HEK293 (cell line): ENCODE measurements at regions not wholly inside any gene's neighbourhood (a gene's known extent, or its start where the extent isn't known, plus 50 kb on each side); places are given as distances from the start of the nearest gene placed in this dataset.

Experiments used
- ZNF184 ChIP-seq: fragments of 450-650 bp; IDR thresholded peaks from 2 replicates; pipeline ENCODE4 v1.5.1; 2018; ENCODE audit warnings: missing biosample characterization, mild to moderate bottlenecking, missing genetic modification characterization
- ZNF423 ChIP-seq: fragments of 450-650 bp; formaldehyde crosslinking; IDR thresholded peaks from 2 replicates; pipeline ENCODE4 v1.5.1; 2016; ENCODE audit warnings: missing biosample characterization, missing genetic modification characterization

DNA sequence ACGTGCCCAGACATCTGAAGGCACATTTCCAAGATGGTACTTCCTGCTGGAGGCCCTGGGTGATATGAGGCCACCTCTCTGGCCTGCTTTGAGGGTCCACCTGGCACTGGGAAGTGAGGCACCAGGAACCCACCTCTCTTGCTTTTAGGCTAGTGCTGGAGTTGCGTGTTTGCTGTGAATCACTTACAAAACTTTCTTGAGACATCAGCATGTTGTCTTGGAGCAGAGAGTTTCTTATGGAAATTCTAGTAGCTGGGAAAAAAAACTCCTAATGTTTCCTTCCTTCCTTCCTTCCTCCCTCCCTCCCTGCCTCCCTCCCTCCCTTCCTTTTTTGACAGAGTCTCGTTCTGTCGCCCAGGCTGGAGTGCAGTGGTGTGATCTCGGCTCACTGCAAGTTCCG, 341.3 kb downstream of the MIAT start:
- no peak for TF ChIP-seq ZNF423 (tag by site-specific recombination)
- no peak for TF ChIP-seq ZNF184 (tag by site-specific recombination)
